Activated CD8-positive, alpha-beta T cell treated with anti-CD3 and anti-CD28 coated beads for 36 hours (primary cell): ENCODE measurements at regions not wholly inside any gene's neighbourhood (a gene's known extent, or its start where the extent isn't known, plus 50 kb on each side); places are given as distances from the start of the nearest gene placed in this dataset.

Experiments used
- ATAC-seq: fragments of 200-7000 bp; cut with Tn5 transposase; one replicate; pipeline ENCODE4 v1.10.0; 2021; ENCODE audit warnings: mild to moderate bottlenecking, moderate library complexity
- CTCF ChIA-PET: fragments of 350-600 bp; sonication (Branson Sonifier 250); formaldehyde crosslinking; loops from one replicate; lab custom pipeline; 2021; ENCODE audit warnings: antibody characterized with exemption; lab: Charles Lee
- POLR2A ChIA-PET: fragments of 350-600 bp; sonication (Branson Sonifier 250); formaldehyde crosslinking; loops from one replicate; lab custom pipeline; 2021; ENCODE audit warnings: antibody characterized with exemption; lab: Charles Lee
- DNase-seq: peaks from one replicate; pipeline ENCODE4 v3.0.0-alpha.2; 2020
- H3K27ac Mint-ChIP-seq: one replicate; pipeline ENCODE4 v1.8.0; 2021; ENCODE audit warnings: mild to moderate bottlenecking, mixed read lengths
- H3K27me3 Mint-ChIP-seq: one replicate; pipeline ENCODE4 v1.8.0; 2021; ENCODE audit warnings: mixed read lengths
- H3K36me3 Mint-ChIP-seq: one replicate; pipeline ENCODE4 v1.8.0; 2021; ENCODE audit warnings: low read depth, mixed read lengths
- H3K4me1 Mint-ChIP-seq: one replicate; pipeline ENCODE4 v1.8.0; 2021; ENCODE audit warnings: low read depth, mixed read lengths
- H3K4me3 Mint-ChIP-seq: one replicate; pipeline ENCODE4 v1.8.0; 2021; ENCODE audit warnings: mild to moderate bottlenecking, moderate library complexity, mixed read lengths
- H3K9me3 Mint-ChIP-seq: one replicate; pipeline ENCODE4 v1.8.0; 2021; ENCODE audit warnings: mixed read lengths
- intact Hi-C: fragments of 100-400 bp; cut with micrococcal nuclease; formaldehyde crosslinking; loops from one replicate; pipeline ENCODE4 v1.10.0; 2022
- TF ChIP-seq, protein P1 (sequence below): fragments of 200-600 bp; IDR thresholded peaks from one replicate; pipeline ENCODE4 v1.8.0; 2022; ENCODE audit warnings: antibody characterized with exemption, mild to moderate bottlenecking

DNA sequence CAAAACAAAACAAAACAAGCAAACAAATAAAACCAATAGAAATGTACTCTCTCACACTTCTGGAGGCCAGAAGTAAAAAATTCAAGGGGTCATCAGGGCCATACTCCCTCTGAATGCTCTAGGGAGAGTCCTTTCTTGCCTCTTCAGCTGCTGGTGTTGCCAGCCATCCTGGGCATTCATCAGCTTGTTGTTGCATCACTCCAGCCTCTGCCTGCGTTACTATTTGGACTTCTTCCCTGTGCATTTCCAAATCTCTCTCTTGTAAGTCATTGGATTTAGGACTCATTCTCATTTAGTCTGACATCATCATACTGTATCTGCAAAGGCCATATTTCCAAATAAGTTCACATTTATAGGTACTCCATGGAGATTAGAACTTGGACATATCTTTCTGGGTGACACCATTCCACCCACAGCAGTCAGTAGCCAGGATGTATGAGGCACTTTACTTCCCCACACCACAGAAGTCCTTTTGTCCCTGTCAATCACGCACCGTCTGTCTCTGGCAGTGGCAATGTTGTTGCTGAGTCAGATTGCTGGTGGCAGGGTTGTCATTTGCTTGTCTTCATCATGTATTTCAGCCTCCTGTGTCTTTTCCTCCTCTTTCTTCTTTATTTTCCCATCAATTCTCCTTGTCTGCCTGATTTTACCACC, 151.0 kb upstream of the KCNJ6 start:
- ATAC-seq (no peak), DNase-seq (no peak)
- intact Hi-C loops, result no loop called here
- Mint-ChIP-seq H3K27me3 (peaks cover 7% of the 10 kb centered on the region), H3K9me3 (no peaks in the 10 kb centered on the region), H3K36me3 (no peaks in the 10 kb centered on the region), H3K27ac (no peak overlapping the region), H3K4me1 (no peaks in the 10 kb centered on the region), H3K4me3 (no peak overlapping the region)
- POLR2A ChIA-PET, result no interaction called here
- CTCF ChIA-PET, result no interaction called here
- TF ChIP-seq, protein P1, sequence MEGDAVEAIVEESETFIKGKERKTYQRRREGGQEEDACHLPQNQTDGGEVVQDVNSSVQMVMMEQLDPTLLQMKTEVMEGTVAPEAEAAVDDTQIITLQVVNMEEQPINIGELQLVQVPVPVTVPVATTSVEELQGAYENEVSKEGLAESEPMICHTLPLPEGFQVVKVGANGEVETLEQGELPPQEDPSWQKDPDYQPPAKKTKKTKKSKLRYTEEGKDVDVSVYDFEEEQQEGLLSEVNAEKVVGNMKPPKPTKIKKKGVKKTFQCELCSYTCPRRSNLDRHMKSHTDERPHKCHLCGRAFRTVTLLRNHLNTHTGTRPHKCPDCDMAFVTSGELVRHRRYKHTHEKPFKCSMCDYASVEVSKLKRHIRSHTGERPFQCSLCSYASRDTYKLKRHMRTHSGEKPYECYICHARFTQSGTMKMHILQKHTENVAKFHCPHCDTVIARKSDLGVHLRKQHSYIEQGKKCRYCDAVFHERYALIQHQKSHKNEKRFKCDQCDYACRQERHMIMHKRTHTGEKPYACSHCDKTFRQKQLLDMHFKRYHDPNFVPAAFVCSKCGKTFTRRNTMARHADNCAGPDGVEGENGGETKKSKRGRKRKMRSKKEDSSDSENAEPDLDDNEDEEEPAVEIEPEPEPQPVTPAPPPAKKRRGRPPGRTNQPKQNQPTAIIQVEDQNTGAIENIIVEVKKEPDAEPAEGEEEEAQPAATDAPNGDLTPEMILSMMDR, result no peak

DNA sequence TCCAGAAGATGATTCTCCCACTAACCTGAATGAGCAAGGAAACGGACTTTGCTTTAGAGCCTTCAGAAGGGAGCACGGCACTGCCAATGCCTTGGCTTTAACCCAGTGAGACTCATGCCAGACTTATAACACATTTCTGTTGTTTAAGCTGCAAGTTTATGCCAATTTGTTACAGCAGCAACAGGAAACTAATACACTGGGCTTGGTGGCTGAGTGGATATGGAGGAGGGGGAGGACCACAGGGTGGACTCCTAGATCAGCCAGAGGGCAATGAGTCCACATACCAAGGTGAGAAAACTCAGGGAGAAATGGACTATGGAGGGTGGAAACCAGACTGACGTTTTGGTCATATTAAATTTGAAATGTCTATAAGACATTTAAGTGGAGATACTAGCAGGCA, 156.2 kb upstream of the KCNJ6 start:
- H3K36me3 Mint-ChIP-seq, result no peaks in the 10 kb centered on the region
- intact Hi-C loops, result no loop called here
- DNase-seq, result no peak
- no peak overlapping the region for H3K4me3 Mint-ChIP-seq
- ChIA-PET POLR2A (no interaction called here), CTCF (no interaction called here)
- peaks cover 12% of the 10 kb centered on the region for H3K27me3 Mint-ChIP-seq
- TF ChIP-seq, protein P1, result no peak
- peaks cover 5% of the 10 kb centered on the region for H3K9me3 Mint-ChIP-seq
- no peak for ATAC-seq
- no peaks in the 10 kb centered on the region for H3K4me1 Mint-ChIP-seq
- H3K27ac Mint-ChIP-seq, result no peak overlapping the region

DNA sequence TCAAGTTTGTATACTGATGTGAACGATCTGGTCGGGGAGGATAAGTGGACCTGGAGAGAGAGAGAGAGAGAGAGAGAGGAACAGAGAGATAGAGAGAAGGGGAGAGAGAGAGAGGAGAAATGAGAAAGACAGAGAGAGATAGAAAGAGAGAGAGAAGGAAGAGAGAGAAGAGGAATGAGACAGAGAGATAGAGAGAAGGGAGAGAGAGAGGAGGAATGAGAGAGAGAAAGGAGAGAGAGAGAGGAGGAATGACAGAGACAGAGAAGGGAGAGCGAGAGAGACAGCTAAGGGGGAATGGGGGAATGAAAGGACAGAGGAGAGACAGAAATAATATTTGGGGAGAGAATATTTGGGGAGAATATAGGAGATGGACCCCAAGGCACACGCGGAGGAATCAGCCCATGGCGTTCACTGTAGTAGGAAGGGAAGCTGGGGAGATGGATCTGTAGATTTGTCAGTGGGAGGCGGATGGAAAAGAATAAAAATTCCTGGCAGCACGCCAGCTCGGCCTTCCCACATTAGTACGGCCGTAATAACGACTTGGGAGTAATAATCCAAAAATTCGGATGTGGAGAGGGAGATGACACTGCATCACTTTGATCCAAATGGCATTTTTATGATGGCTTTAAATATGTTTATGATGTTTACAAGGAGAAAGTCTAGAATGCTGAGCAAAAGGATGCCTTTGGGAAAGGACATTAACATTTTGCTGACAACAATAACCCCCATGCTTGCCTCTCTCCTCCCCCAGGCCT, 159.8 kb upstream of the KCNJ6 start:
- H3K4me1 Mint-ChIP-seq, result no peaks in the 10 kb centered on the region
- H3K4me3 Mint-ChIP-seq, result no peak overlapping the region

DNA sequence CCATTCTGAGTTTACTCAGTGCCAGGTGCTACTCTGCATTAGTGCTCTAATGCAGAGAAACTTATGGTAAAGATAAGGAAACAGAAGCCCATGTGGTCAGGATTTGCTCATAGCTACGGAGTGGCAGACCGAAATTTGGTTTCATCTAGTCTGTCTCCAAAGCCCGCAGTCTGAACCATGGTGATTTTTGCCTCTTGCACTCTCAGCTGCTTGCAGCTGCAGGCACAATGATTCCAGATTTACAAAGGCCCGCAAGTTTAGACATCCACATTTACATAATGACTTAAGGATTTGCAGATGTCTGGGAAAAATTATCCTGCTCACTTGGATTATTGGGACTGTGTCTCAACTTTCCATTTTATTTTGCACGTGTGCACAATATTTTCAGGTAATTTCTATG, 161.3 kb upstream of the KCNJ6 start:
- Mint-ChIP-seq H3K36me3 (no peaks in the 10 kb centered on the region), H3K4me3 (no peak overlapping the region), H3K9me3 (peaks cover 5% of the 10 kb centered on the region), H3K27ac (no peak overlapping the region), H3K4me1 (no peaks in the 10 kb centered on the region), H3K27me3 (peaks cover 7% of the 10 kb centered on the region)
- ChIA-PET POLR2A (no interaction called here), CTCF (no interaction called here)
- DNase-seq (no peak), ATAC-seq (no peak)
- intact Hi-C loops, result no loop called here
- TF ChIP-seq, protein P1, result no peak

More for the DNA sequence above, 159.8 kb upstream of the KCNJ6 start:
- ChIA-PET POLR2A (no interaction called here), CTCF (no interaction called here)
- TF ChIP-seq, protein P1, result no peak
- H3K27ac Mint-ChIP-seq, result no peak overlapping the region
- no peak for ATAC-seq
- H3K27me3 Mint-ChIP-seq, result peaks cover 9% of the 10 kb centered on the region
- intact Hi-C loops, result no loop called here
- peaks cover 5% of the 10 kb centered on the region for H3K9me3 Mint-ChIP-seq
- no peak for DNase-seq
- no peaks in the 10 kb centered on the region for H3K36me3 Mint-ChIP-seq

DNA sequence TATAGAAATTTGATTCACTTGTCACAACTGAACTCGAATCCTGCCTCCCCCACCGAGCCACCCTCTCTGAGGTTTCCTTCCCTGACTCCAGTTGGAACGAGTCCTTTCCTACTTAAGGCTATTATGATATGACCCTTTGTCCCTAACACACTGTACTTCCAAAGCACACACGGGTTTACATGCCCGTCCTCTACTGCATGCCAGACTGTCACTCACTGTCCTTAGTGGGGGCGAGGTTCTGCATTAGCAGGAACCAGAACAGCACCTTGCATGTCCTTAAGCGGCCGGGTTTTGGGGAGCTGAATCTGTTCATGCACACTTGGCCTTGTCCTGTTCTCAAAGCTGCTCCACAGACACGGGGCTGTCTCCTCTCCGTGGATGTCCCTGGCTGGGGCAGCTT, 164.6 kb upstream of the KCNJ6 start:
- H3K27ac Mint-ChIP-seq, result no peak overlapping the region
- no peak for ATAC-seq
- intact Hi-C loops, result no loop called here
- POLR2A ChIA-PET, result no interaction called here
- CTCF ChIA-PET, result no interaction called here
- TF ChIP-seq, protein P1, result no peak
- H3K4me1 Mint-ChIP-seq, result no peaks in the 10 kb centered on the region
- H3K9me3 Mint-ChIP-seq, result no peaks in the 10 kb centered on the region
- no peak for DNase-seq
- H3K36me3 Mint-ChIP-seq, result no peaks in the 10 kb centered on the region
- H3K27me3 Mint-ChIP-seq, result peaks cover 3% of the 10 kb centered on the region
- H3K4me3 Mint-ChIP-seq, result no peak overlapping the region
